SK-N-SH (cell line): ENCODE measurements at regions not wholly inside any gene's neighbourhood (a gene's known extent, or its start where the extent isn't known, plus 50 kb on each side); places are given as distances from the start of the nearest gene placed in this dataset.

Source experiments
- CTCF ChIA-PET: fragments of 300-600, 350-600 bp; formaldehyde crosslinking; extraction: SDS; loops from one replicate; lab custom pipeline; 2021; lab: Yijun Ruan, JAX
- POLR2A ChIA-PET: fragments of 350-600 bp; sonication (Branson Sonifier 250); formaldehyde crosslinking; extraction: SDS; loops from one replicate; lab custom pipeline; 2020; ENCODE audit warnings: antibody characterized with exemption, inconsistent platforms; lab: Yijun Ruan, JAX
- DNase-seq: peaks from one replicate; pipeline ENCODE4 v3.0.0; 2012
- H2AFZ ChIP-seq: fragments of 200-600 bp; sonication (generic); 2 replicates; pipeline ENCODE4 v1.8.1; 2016; ENCODE audit warnings: antibody characterized with exemption, mild to moderate bottlenecking, low read depth
- H3F3A ChIP-seq: fragments of 200-600 bp; sonication (generic); replicated peaks from 2 replicates; pipeline ENCODE3; 2016; ENCODE audit warnings: antibody characterized with exemption, mild to moderate bottlenecking; ENCODE audit not compliant: insufficient read depth
- H3K27ac ChIP-seq, 2 experiments: fragments of 200-500 bp in 1 of 2; fragments of 200-600 bp in 1 of 2; sonication (Bioruptor generic) in 1 of 2; sonication (generic), shearing (Covaris generic) in 1 of 2; 2 replicates each; pipeline versions ENCODE4 v1.5.1 to v1.6.1; 2014 to 2016; ENCODE audit warnings: low read depth in 2 of 2, inconsistent platforms in 1 of 2, low read length in 1 of 2, mild to moderate bottlenecking in 1 of 2, mixed read lengths in 1 of 2
- H3K27me3 ChIP-seq: fragments of 200-600 bp; sonication (generic), shearing (Covaris generic); 2 replicates; pipeline ENCODE4 v1.6.1; 2016; ENCODE audit warnings: mixed run types; ENCODE audit not compliant: insufficient read depth
- H3K36me3 ChIP-seq, 2 experiments: fragments of 200-500 bp in 1 of 2; fragments of 200-600 bp in 1 of 2; sonication (Bioruptor generic) in 1 of 2; sonication (generic) in 1 of 2; replicated peaks in 1 of 2; 2 replicates each; pipeline versions ENCODE3 to v1.5.1; 2014 to 2016; ENCODE audit warnings: low read length in 1 of 2, mild to moderate bottlenecking in 1 of 2; ENCODE audit not compliant: insufficient read depth in 2 of 2, control insufficient read depth in 1 of 2
- H3K4me1 ChIP-seq, 2 experiments: fragments of 200-500 bp in 1 of 2; fragments of 200-600 bp in 1 of 2; sonication (Bioruptor generic) in 1 of 2; sonication (generic), shearing (Covaris generic) in 1 of 2; 2 replicates each; pipeline versions ENCODE4 v1.5.1 to v1.6.1; 2014 to 2016; ENCODE audit warnings: low read depth in 1 of 2, low read length in 1 of 2, mixed run types in 1 of 2; ENCODE audit not compliant: insufficient read depth in 2 of 2, control insufficient read depth in 1 of 2
- H3K4me2 ChIP-seq: fragments of 200-600 bp; sonication (generic), shearing (Covaris generic); 2 replicates; pipeline ENCODE4 v1.6.1; 2017; ENCODE audit warnings: mixed run types
- H3K4me3 ChIP-seq, 2 experiments: fragments of 200-500 bp in 1 of 2; fragments of 200-600 bp in 1 of 2; sonication (Bioruptor generic) in 1 of 2; sonication (generic), shearing (Covaris generic) in 1 of 2; 2 replicates each; pipeline versions ENCODE4 v1.5.1 to v1.8.1; 2014 to 2016; ENCODE audit warnings: low read depth in 2 of 2, inconsistent platforms in 1 of 2, low read length in 1 of 2, mild to moderate bottlenecking in 1 of 2, mixed read lengths in 1 of 2, moderate library complexity in 1 of 2
- H3K79me2 ChIP-seq: fragments of 200-600 bp; sonication (generic); 2 replicates; pipeline ENCODE4 v1.8.1; 2017; ENCODE audit warnings: mild to moderate bottlenecking; ENCODE audit not compliant: insufficient read depth
- H3K9ac ChIP-seq: fragments of 200-600 bp; sonication (generic); 2 replicates; pipeline ENCODE4 v1.6.1; 2017; ENCODE audit warnings: mixed run types
- H3K9me2 ChIP-seq: fragments of 200-600 bp; sonication (generic); 2 replicates; pipeline ENCODE4 v1.6.1; 2017; ENCODE audit warnings: mixed run types
- H3K9me3 ChIP-seq: fragments of 200-600 bp; sonication (generic); 2 replicates; pipeline ENCODE4 v1.6.1; 2017; ENCODE audit warnings: mixed run types, mild to moderate bottlenecking, moderate library complexity
- H4K20me1 ChIP-seq: fragments of 200-600 bp; sonication (generic); 2 replicates; pipeline ENCODE4 v1.6.1; 2017; ENCODE audit warnings: mild to moderate bottlenecking, mixed run types; ENCODE audit not compliant: insufficient read depth
- EZH2phosphoT487 ChIP-seq: fragments of 200-600 bp; sonication (generic); IDR thresholded peaks from 2 replicates; pipeline ENCODE4 v1.6.1; 2017; ENCODE audit warnings: low read depth, mixed run types, mild to moderate bottlenecking, antibody characterized with exemption, moderate library complexity, borderline replicate concordance
- FOXJ3 ChIP-seq: sonication (generic); formaldehyde crosslinking; IDR thresholded peaks from 2 replicates; pipeline ENCODE4 v1.5.1; 2020; ENCODE audit warnings: mild to moderate bottlenecking, missing genetic modification reagents
- GATA2 ChIP-seq: sonication (generic); formaldehyde crosslinking; IDR thresholded peaks from 2 replicates; pipeline ENCODE4 v1.5.0; 2020; ENCODE audit warnings: mild to moderate bottlenecking, missing genetic modification reagents
- NFIC ChIP-seq: IDR thresholded peaks from 2 replicates; pipeline ENCODE4 v1.4.0; 2012; ENCODE audit warnings: borderline replicate concordance
- RXRA ChIP-seq: IDR thresholded peaks from 2 replicates; pipeline ENCODE4 v1.4.0; 2012; ENCODE audit warnings: low read depth, mild to moderate bottlenecking, borderline replicate concordance
- TAF1 ChIP-seq: IDR thresholded peaks from 2 replicates; pipeline ENCODE4 v1.6.1; 2012; ENCODE audit warnings: low read depth, mild to moderate bottlenecking, low read length, moderate library complexity, borderline replicate concordance
- TCF12 ChIP-seq: IDR thresholded peaks from 2 replicates; pipeline ENCODE4 v1.4.0; 2012
- YY1 ChIP-seq: IDR thresholded peaks from 2 replicates; pipeline ENCODE4 v1.4.0; 2012; ENCODE audit warnings: low read depth, mild to moderate bottlenecking
- WGBS: methylation state at CpG from one replicate; pipeline ENCODE4 v1.1.6; 2017; ENCODE audit warnings: low lambda C conversion rate; 5-methylcytosine and 5-hydroxymethylcytosine counted together
- TF ChIP-seq, protein P1 (sequence below): IDR thresholded peaks from 2 replicates; pipeline ENCODE4 v1.6.1; 2012; ENCODE audit warnings: mild to moderate bottlenecking, low read depth, low read length, moderate library complexity
- TF ChIP-seq, protein P2 (sequence below): fragments of 200-600 bp; sonication (generic); IDR thresholded peaks from 2 replicates; pipeline ENCODE4 v1.6.1; 2017; ENCODE audit warnings: antibody characterized with exemption, mild to moderate bottlenecking, moderate library complexity
- TF ChIP-seq, protein P3 (sequence below): IDR thresholded peaks from 2 replicates; pipeline ENCODE4 v1.4.0; 2012; ENCODE audit warnings: low read depth, borderline replicate concordance

DNA sequence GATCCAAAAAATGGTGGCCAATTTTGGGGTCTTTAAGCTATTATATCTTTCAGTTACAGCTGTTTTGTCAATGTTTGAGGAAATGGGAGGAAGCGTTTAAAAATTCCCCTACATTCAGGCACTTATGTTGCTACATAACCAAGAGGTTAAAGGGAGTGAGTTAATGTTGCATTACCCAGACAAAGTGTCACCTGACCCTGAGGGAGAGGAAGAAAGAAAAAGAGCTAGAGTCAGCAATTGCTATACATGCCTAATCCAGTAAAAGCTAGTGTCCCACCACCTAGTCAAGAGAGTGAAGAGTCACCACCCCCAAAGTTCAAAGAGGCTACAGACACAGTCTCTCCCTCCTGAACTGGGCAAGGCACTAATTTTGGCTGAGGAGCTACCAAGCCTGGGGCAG is 69.5 kb upstream of the ZNF92 start:
- H3K4me1 ChIP-seq, result peaks cover 0 to 16% of the 10 kb centered on the region in 2 experiments; a peak in 2 of 4 replicates
- POLR2A ChIA-PET, result no interaction called here
- no peak overlapping the region for H3K27ac ChIP-seq
- H2AFZ ChIP-seq, result no peak overlapping the region
- TF ChIP-seq GATA2 (CRISPR knock-in tag), result no peak
- TF ChIP-seq, protein P1, sequence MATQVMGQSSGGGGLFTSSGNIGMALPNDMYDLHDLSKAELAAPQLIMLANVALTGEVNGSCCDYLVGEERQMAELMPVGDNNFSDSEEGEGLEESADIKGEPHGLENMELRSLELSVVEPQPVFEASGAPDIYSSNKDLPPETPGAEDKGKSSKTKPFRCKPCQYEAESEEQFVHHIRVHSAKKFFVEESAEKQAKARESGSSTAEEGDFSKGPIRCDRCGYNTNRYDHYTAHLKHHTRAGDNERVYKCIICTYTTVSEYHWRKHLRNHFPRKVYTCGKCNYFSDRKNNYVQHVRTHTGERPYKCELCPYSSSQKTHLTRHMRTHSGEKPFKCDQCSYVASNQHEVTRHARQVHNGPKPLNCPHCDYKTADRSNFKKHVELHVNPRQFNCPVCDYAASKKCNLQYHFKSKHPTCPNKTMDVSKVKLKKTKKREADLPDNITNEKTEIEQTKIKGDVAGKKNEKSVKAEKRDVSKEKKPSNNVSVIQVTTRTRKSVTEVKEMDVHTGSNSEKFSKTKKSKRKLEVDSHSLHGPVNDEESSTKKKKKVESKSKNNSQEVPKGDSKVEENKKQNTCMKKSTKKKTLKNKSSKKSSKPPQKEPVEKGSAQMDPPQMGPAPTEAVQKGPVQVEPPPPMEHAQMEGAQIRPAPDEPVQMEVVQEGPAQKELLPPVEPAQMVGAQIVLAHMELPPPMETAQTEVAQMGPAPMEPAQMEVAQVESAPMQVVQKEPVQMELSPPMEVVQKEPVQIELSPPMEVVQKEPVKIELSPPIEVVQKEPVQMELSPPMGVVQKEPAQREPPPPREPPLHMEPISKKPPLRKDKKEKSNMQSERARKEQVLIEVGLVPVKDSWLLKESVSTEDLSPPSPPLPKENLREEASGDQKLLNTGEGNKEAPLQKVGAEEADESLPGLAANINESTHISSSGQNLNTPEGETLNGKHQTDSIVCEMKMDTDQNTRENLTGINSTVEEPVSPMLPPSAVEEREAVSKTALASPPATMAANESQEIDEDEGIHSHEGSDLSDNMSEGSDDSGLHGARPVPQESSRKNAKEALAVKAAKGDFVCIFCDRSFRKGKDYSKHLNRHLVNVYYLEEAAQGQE, result no peak
- TF ChIP-seq, protein P2, sequence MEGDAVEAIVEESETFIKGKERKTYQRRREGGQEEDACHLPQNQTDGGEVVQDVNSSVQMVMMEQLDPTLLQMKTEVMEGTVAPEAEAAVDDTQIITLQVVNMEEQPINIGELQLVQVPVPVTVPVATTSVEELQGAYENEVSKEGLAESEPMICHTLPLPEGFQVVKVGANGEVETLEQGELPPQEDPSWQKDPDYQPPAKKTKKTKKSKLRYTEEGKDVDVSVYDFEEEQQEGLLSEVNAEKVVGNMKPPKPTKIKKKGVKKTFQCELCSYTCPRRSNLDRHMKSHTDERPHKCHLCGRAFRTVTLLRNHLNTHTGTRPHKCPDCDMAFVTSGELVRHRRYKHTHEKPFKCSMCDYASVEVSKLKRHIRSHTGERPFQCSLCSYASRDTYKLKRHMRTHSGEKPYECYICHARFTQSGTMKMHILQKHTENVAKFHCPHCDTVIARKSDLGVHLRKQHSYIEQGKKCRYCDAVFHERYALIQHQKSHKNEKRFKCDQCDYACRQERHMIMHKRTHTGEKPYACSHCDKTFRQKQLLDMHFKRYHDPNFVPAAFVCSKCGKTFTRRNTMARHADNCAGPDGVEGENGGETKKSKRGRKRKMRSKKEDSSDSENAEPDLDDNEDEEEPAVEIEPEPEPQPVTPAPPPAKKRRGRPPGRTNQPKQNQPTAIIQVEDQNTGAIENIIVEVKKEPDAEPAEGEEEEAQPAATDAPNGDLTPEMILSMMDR, result no peak
- no peak for TF ChIP-seq RXRA
- TF ChIP-seq NFIC, result no peak
- TF ChIP-seq EZH2phosphoT487, result no peak
- TF ChIP-seq, protein P3, sequence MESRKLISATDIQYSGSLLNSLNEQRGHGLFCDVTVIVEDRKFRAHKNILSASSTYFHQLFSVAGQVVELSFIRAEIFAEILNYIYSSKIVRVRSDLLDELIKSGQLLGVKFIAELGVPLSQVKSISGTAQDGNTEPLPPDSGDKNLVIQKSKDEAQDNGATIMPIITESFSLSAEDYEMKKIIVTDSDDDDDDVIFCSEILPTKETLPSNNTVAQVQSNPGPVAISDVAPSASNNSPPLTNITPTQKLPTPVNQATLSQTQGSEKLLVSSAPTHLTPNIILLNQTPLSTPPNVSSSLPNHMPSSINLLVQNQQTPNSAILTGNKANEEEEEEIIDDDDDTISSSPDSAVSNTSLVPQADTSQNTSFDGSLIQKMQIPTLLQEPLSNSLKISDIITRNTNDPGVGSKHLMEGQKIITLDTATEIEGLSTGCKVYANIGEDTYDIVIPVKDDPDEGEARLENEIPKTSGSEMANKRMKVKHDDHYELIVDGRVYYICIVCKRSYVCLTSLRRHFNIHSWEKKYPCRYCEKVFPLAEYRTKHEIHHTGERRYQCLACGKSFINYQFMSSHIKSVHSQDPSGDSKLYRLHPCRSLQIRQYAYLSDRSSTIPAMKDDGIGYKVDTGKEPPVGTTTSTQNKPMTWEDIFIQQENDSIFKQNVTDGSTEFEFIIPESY, result no peak
- no peak for TF ChIP-seq YY1
- TF ChIP-seq TAF1, result no peak
- TF ChIP-seq TCF12, result no peak
- TF ChIP-seq FOXJ3, result no peak
- no peak overlapping the region for H3K4me2 ChIP-seq
- H3K36me3 ChIP-seq, result no peaks in the 10 kb centered on the region
- H3K9me2 ChIP-seq, result no peaks in the 10 kb centered on the region; the same call in 1 of the 2 replicates
- H3K79me2 ChIP-seq, result no peaks in the 10 kb centered on the region
- H3K27me3 ChIP-seq, result no peaks in the 10 kb centered on the region
- CTCF ChIA-PET, result interaction anchor here (0.9 to 8.4 kb wide), 7 partner anchors 13 to 357 kb away, joined by 3 to 181 read pairs (median 3); no protein-coding TSS in a partner anchor
- no peak overlapping the region for H3K9ac ChIP-seq
- 93% methylated on average over 1 of the region's 1 CpG for WGBS
- no peaks in the 10 kb centered on the region for H4K20me1 ChIP-seq
- no peak overlapping the region for H3K4me3 ChIP-seq
- no peak for DNase-seq
- no peaks in the 10 kb centered on the region for H3F3A ChIP-seq
- no peaks in the 10 kb centered on the region for H3K9me3 ChIP-seq
